ENCODE measurements at regions not wholly inside any gene's neighbourhood (a gene's known extent, or its start where the extent isn't known, plus 50 kb on each side); places are given as distances from the start of the nearest gene placed in this dataset.

GRCh38 chr15:88746451-88746850, 56.8 kb upstream of the ACAN start:
- Histone ChIP-seq H3K4me3 (ENCODE audit: low read length) (no peak overlapping the region), H3K9me3 (ENCODE audit: control insufficient read depth, low read length) (no peaks in the 10 kb centered on the region), H3K9ac (ENCODE audit: extremely low read depth, low read length, poor library complexity, severe bottlenecking) (no peak overlapping the region), H3K36me3 (ENCODE audit: control insufficient read depth, insufficient read depth, low read length) (no peaks in the 10 kb centered on the region), H3K27me3 (ENCODE audit: control insufficient read depth, insufficient read depth, low read length, poor library complexity, severe bottlenecking) (peaks cover 3% of the 10 kb centered on the region), H3K4me1 (ENCODE audit: control insufficient read depth, insufficient read depth, low read length) (no peaks in the 10 kb centered on the region), H3K27ac (ENCODE audit: low read depth, low read length) (no peak overlapping the region)
- no peak for TF ChIP-seq CTCF (conservative IDR thresholded peaks at IDR 0.05)
- Mint-ChIP-seq H3K4me1 (no peaks in the 10 kb centered on the region), H3K36me3 (ENCODE audit: low read depth) (no peaks in the 10 kb centered on the region), H3K27me3 (ENCODE audit: insufficient read depth) (peaks cover 9% of the 10 kb centered on the region), H3K9me3 (no peaks in the 10 kb centered on the region), H3K4me3 (no peak overlapping the region), H3K27ac (no peak overlapping the region)
- 81 to 89% methylated on average over 1 to 3 of the region's 5 CpGs for WGBS, 2 experiments (ENCODE audit: insufficient coverage in 1 of 2, insufficient read length in 1 of 2)
- DNase-seq, result no peak

GRCh38 chr15:88747111-88747510, 56.1 kb upstream of the ACAN start:
- no peak overlapping the region for H3K4me3 Mint-ChIP-seq
- H3K36me3 Mint-ChIP-seq (ENCODE audit: low read depth), result no peaks in the 10 kb centered on the region
- no peaks in the 10 kb centered on the region for H3K4me1 Mint-ChIP-seq
- Histone ChIP-seq H3K27me3 (ENCODE audit: control insufficient read depth, insufficient read depth, low read length, poor library complexity, severe bottlenecking) (peaks cover 3% of the 10 kb centered on the region), H3K27ac (ENCODE audit: low read depth, low read length) (no peak overlapping the region), H3K4me1 (ENCODE audit: control insufficient read depth, insufficient read depth, low read length) (no peaks in the 10 kb centered on the region), H3K36me3 (ENCODE audit: control insufficient read depth, insufficient read depth, low read length) (no peaks in the 10 kb centered on the region), H3K9me3 (ENCODE audit: control insufficient read depth, low read length) (no peaks in the 10 kb centered on the region), H3K4me3 (ENCODE audit: low read length) (no peak overlapping the region), H3K9ac (ENCODE audit: extremely low read depth, low read length, poor library complexity, severe bottlenecking) (no peak overlapping the region)
- TF ChIP-seq CTCF (conservative IDR thresholded peaks at IDR 0.05), result no peak
- no peak overlapping the region for H3K27ac Mint-ChIP-seq
- no peak for DNase-seq
- H3K9me3 Mint-ChIP-seq, result no peaks in the 10 kb centered on the region
- H3K27me3 Mint-ChIP-seq (ENCODE audit: insufficient read depth), result peaks cover 11% of the 10 kb centered on the region
- 81 to 89% methylated on average over 1 of the region's 1 CpG for WGBS, 2 experiments (ENCODE audit: insufficient coverage in 1 of 2, insufficient read length in 1 of 2)

- H3K27me3 ChIP-seq (ENCODE audit: control insufficient read depth, insufficient read depth, low read length, poor library complexity, severe bottlenecking), result peaks cover 3% of the 10 kb centered on the region
- no peaks in the 10 kb centered on the region for H3K4me1 ChIP-seq (ENCODE audit: control insufficient read depth, insufficient read depth, low read length)
- H3K4me3 Mint-ChIP-seq, result no peak overlapping the region
- 88 to 96% methylated on average over 1 of the region's 2 CpGs for WGBS, 2 experiments (ENCODE audit: insufficient coverage in 1 of 2, insufficient read length in 1 of 2)
- no peak overlapping the region for H3K27ac ChIP-seq (ENCODE audit: low read depth, low read length)
- no peak for TF ChIP-seq CTCF (conservative IDR thresholded peaks at IDR 0.05)
- no peaks in the 10 kb centered on the region for H3K36me3 Mint-ChIP-seq (ENCODE audit: low read depth)
- no peak overlapping the region for H3K9ac ChIP-seq (ENCODE audit: extremely low read depth, low read length, poor library complexity, severe bottlenecking)
- H3K9me3 ChIP-seq (ENCODE audit: control insufficient read depth, low read length), result no peaks in the 10 kb centered on the region
- H3K4me1 Mint-ChIP-seq, result no peaks in the 10 kb centered on the region
- H3K4me3 ChIP-seq (ENCODE audit: low read length), result no peak overlapping the region
- H3K9me3 Mint-ChIP-seq, result no peaks in the 10 kb centered on the region
- H3K36me3 ChIP-seq (ENCODE audit: control insufficient read depth, insufficient read depth, low read length), result no peaks in the 10 kb centered on the region
- H3K27me3 Mint-ChIP-seq (ENCODE audit: insufficient read depth), result peaks cover 11% of the 10 kb centered on the region
- no peak overlapping the region for H3K27ac Mint-ChIP-seq
- no peak for DNase-seq
Observed at GRCh38 chr15:88747631-88748030, 55.6 kb upstream of the ACAN start.
